Loucy (cell line): ENCODE measurements at regions not wholly inside any gene's neighbourhood (a gene's known extent, or its start where the extent isn't known, plus 50 kb on each side); places are given as distances from the start of the nearest gene placed in this dataset.
"Not testable (repeated sequence)": the region's sequence is repeated elsewhere in the genome, so short reads cannot be mapped to it uniquely, and the experiment has no call there.

Source experiments
- H2AFZ ChIP-seq: fragments of 200-600 bp; sonication (generic); 2 replicates; pipeline ENCODE4 v1.6.0; 2016; ENCODE audit warnings: antibody characterized with exemption, mild to moderate bottlenecking, low read length, moderate library complexity
- H3F3A ChIP-seq: fragments of 200-600 bp; 2 replicates; pipeline ENCODE4 v1.6.0; 2016; ENCODE audit warnings: antibody characterized with exemption, low read depth, mild to moderate bottlenecking
- H3K27me3 ChIP-seq: fragments of 200-600 bp; sonication (generic); 2 replicates; pipeline ENCODE4 v1.6.1; 2014; ENCODE audit warnings: low read length, mild to moderate bottlenecking; ENCODE audit not compliant: insufficient read depth, poor library complexity, severe bottlenecking
- H3K36me3 ChIP-seq: fragments of 200-600 bp; sonication (generic); 2 replicates; pipeline ENCODE4 v1.6.1; 2016; ENCODE audit warnings: low read length; ENCODE audit not compliant: insufficient read depth
- H3K4me1 ChIP-seq: fragments of 200-600 bp; sonication (generic); 2 replicates; pipeline ENCODE4 v1.5.1; 2014; ENCODE audit warnings: low read length, mild to moderate bottlenecking; ENCODE audit not compliant: insufficient read depth, poor library complexity, severe bottlenecking
- H3K4me2 ChIP-seq: fragments of 200-600 bp; sonication (generic); 2 replicates; pipeline ENCODE4 v1.6.0; 2014; ENCODE audit warnings: antibody characterized with exemption, low read length, low read depth, mild to moderate bottlenecking; ENCODE audit not compliant: poor library complexity, severe bottlenecking
- H3K4me3 ChIP-seq: fragments of 200-600 bp; sonication (generic); 2 replicates; pipeline ENCODE4 v1.5.1; 2014; ENCODE audit warnings: low read length, mild to moderate bottlenecking, mixed read lengths; ENCODE audit not compliant: poor library complexity, severe bottlenecking
- H3K79me2 ChIP-seq: fragments of 200-600 bp; sonication (generic); 2 replicates; pipeline ENCODE4 v1.6.1; 2014; ENCODE audit warnings: low read length; ENCODE audit not compliant: insufficient read depth
- H3K9ac ChIP-seq: fragments of 200-600 bp; sonication (generic); 2 replicates; pipeline ENCODE4 v1.6.0; 2014; ENCODE audit warnings: mild to moderate bottlenecking, low read depth, low read length, moderate library complexity; ENCODE audit not compliant: poor library complexity, severe bottlenecking
- H3K9me2 ChIP-seq: fragments of 200-600 bp; sonication (generic); replicated peaks from 2 replicates; pipeline ENCODE4 v1.6.1; 2016; ENCODE audit warnings: low read depth, low read length, mixed read lengths
- H3K9me3 ChIP-seq: fragments of 200-600 bp; sonication (generic); 2 replicates; pipeline ENCODE4 v1.6.1; 2014; ENCODE audit warnings: mild to moderate bottlenecking, antibody characterized with exemption, low read length, low read depth; ENCODE audit not compliant: insufficient read depth
- H4K20me1 ChIP-seq: fragments of 200-600 bp; sonication (generic); 2 replicates; pipeline ENCODE4 v1.6.0; 2014; ENCODE audit warnings: antibody characterized with exemption, low read length, mild to moderate bottlenecking; ENCODE audit not compliant: insufficient read depth, poor library complexity, severe bottlenecking
- EZH2phosphoT487 ChIP-seq: fragments of 200-600 bp; IDR thresholded peaks from 2 replicates; pipeline ENCODE4 v1.6.1; 2018; ENCODE audit warnings: antibody characterized with exemption, mild to moderate bottlenecking, moderate library complexity, borderline replicate concordance
- TF ChIP-seq, protein P1 (sequence below): fragments of 200-600 bp; sonication (generic); conservative IDR thresholded peaks from 2 replicates; pipeline ENCODE4 v1.5.1; 2014; ENCODE audit warnings: mild to moderate bottlenecking, antibody characterized with exemption, low read length

- TF ChIP-seq, protein P1, sequence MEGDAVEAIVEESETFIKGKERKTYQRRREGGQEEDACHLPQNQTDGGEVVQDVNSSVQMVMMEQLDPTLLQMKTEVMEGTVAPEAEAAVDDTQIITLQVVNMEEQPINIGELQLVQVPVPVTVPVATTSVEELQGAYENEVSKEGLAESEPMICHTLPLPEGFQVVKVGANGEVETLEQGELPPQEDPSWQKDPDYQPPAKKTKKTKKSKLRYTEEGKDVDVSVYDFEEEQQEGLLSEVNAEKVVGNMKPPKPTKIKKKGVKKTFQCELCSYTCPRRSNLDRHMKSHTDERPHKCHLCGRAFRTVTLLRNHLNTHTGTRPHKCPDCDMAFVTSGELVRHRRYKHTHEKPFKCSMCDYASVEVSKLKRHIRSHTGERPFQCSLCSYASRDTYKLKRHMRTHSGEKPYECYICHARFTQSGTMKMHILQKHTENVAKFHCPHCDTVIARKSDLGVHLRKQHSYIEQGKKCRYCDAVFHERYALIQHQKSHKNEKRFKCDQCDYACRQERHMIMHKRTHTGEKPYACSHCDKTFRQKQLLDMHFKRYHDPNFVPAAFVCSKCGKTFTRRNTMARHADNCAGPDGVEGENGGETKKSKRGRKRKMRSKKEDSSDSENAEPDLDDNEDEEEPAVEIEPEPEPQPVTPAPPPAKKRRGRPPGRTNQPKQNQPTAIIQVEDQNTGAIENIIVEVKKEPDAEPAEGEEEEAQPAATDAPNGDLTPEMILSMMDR: no peak
- no peak for TF ChIP-seq EZH2phosphoT487
- no peaks in the 10 kb centered on the region for H3F3A ChIP-seq
- H3K9me3 ChIP-seq: no peaks in the 10 kb centered on the region
- no peaks in the 10 kb centered on the region for H3K4me1 ChIP-seq
- no peaks in the 10 kb centered on the region for H3K27me3 ChIP-seq
- H3K9ac ChIP-seq: no peak overlapping the region
- no peaks in the 10 kb centered on the region for H4K20me1 ChIP-seq
- no peak overlapping the region for H2AFZ ChIP-seq
- no peaks in the 10 kb centered on the region for H3K36me3 ChIP-seq
- no peak overlapping the region for H3K4me3 ChIP-seq
- no peaks in the 10 kb centered on the region for H3K9me2 ChIP-seq
- no peak overlapping the region for H3K4me2 ChIP-seq
- H3K79me2 ChIP-seq: no peaks in the 10 kb centered on the region
Observed at GRCh38 chr6:112910256-112910655, 563.1 kb downstream of the RFPL4B start.

- H3K9me3 ChIP-seq: no peaks in the 10 kb centered on the region
- no peaks in the 10 kb centered on the region for H3K27me3 ChIP-seq
- no peak overlapping the region for H3K9ac ChIP-seq
- no peak overlapping the region for H3K4me3 ChIP-seq
- no peak overlapping the region for H3K4me2 ChIP-seq
- TF ChIP-seq EZH2phosphoT487: no peak
- H3F3A ChIP-seq: no peaks in the 10 kb centered on the region
- H3K79me2 ChIP-seq: no peaks in the 10 kb centered on the region
- no peaks in the 10 kb centered on the region for H3K9me2 ChIP-seq
- H3K36me3 ChIP-seq: no peaks in the 10 kb centered on the region
- no peaks in the 10 kb centered on the region for H3K4me1 ChIP-seq
- no peaks in the 10 kb centered on the region for H4K20me1 ChIP-seq
- H2AFZ ChIP-seq: no peak overlapping the region
Observed at GRCh38 chr6:112911959-112912358, 564.8 kb downstream of the RFPL4B start.

- Histone ChIP-seq H3F3A (no peaks in the 10 kb centered on the region), H3K79me2 (no peaks in the 10 kb centered on the region), H3K9ac (no peak overlapping the region), H3K36me3 (no peaks in the 10 kb centered on the region), H3K4me2 (no peak overlapping the region), H2AFZ (no peak overlapping the region), H3K27me3 (no peaks in the 10 kb centered on the region), H3K9me3 (no peaks in the 10 kb centered on the region), H3K4me1 (no peaks in the 10 kb centered on the region), H4K20me1 (no peaks in the 10 kb centered on the region), H3K4me3 (no peak overlapping the region), H3K9me2 (no peaks in the 10 kb centered on the region)
- TF ChIP-seq EZH2phosphoT487: no peak
- TF ChIP-seq, protein P1: no peak
Observed at GRCh38 chr6:112912416-112913101, 565.4 kb downstream of the RFPL4B start.

- H2AFZ ChIP-seq, H3K79me2 ChIP-seq, H3K9me3 ChIP-seq, H3K9ac ChIP-seq, H3K4me2 ChIP-seq, H3F3A ChIP-seq, H3K4me3 ChIP-seq, H3K36me3 ChIP-seq, H3K27me3 ChIP-seq, H3K4me1 ChIP-seq, H4K20me1 ChIP-seq, H3K9me2 ChIP-seq: not testable (repeated sequence)
Observed at GRCh38 chr6:112919744-112920143, 572.6 kb downstream of the RFPL4B start.
